ENCODE measurements at regions not wholly inside any gene's neighbourhood (a gene's known extent, or its start where the extent isn't known, plus 50 kb on each side); places are given as distances from the start of the nearest gene placed in this dataset.

GRCh38 chr3:104547031-104547430, 819.7 kb upstream of the ALCAM start (continued):
- TF ChIP-seq, protein P1, sequence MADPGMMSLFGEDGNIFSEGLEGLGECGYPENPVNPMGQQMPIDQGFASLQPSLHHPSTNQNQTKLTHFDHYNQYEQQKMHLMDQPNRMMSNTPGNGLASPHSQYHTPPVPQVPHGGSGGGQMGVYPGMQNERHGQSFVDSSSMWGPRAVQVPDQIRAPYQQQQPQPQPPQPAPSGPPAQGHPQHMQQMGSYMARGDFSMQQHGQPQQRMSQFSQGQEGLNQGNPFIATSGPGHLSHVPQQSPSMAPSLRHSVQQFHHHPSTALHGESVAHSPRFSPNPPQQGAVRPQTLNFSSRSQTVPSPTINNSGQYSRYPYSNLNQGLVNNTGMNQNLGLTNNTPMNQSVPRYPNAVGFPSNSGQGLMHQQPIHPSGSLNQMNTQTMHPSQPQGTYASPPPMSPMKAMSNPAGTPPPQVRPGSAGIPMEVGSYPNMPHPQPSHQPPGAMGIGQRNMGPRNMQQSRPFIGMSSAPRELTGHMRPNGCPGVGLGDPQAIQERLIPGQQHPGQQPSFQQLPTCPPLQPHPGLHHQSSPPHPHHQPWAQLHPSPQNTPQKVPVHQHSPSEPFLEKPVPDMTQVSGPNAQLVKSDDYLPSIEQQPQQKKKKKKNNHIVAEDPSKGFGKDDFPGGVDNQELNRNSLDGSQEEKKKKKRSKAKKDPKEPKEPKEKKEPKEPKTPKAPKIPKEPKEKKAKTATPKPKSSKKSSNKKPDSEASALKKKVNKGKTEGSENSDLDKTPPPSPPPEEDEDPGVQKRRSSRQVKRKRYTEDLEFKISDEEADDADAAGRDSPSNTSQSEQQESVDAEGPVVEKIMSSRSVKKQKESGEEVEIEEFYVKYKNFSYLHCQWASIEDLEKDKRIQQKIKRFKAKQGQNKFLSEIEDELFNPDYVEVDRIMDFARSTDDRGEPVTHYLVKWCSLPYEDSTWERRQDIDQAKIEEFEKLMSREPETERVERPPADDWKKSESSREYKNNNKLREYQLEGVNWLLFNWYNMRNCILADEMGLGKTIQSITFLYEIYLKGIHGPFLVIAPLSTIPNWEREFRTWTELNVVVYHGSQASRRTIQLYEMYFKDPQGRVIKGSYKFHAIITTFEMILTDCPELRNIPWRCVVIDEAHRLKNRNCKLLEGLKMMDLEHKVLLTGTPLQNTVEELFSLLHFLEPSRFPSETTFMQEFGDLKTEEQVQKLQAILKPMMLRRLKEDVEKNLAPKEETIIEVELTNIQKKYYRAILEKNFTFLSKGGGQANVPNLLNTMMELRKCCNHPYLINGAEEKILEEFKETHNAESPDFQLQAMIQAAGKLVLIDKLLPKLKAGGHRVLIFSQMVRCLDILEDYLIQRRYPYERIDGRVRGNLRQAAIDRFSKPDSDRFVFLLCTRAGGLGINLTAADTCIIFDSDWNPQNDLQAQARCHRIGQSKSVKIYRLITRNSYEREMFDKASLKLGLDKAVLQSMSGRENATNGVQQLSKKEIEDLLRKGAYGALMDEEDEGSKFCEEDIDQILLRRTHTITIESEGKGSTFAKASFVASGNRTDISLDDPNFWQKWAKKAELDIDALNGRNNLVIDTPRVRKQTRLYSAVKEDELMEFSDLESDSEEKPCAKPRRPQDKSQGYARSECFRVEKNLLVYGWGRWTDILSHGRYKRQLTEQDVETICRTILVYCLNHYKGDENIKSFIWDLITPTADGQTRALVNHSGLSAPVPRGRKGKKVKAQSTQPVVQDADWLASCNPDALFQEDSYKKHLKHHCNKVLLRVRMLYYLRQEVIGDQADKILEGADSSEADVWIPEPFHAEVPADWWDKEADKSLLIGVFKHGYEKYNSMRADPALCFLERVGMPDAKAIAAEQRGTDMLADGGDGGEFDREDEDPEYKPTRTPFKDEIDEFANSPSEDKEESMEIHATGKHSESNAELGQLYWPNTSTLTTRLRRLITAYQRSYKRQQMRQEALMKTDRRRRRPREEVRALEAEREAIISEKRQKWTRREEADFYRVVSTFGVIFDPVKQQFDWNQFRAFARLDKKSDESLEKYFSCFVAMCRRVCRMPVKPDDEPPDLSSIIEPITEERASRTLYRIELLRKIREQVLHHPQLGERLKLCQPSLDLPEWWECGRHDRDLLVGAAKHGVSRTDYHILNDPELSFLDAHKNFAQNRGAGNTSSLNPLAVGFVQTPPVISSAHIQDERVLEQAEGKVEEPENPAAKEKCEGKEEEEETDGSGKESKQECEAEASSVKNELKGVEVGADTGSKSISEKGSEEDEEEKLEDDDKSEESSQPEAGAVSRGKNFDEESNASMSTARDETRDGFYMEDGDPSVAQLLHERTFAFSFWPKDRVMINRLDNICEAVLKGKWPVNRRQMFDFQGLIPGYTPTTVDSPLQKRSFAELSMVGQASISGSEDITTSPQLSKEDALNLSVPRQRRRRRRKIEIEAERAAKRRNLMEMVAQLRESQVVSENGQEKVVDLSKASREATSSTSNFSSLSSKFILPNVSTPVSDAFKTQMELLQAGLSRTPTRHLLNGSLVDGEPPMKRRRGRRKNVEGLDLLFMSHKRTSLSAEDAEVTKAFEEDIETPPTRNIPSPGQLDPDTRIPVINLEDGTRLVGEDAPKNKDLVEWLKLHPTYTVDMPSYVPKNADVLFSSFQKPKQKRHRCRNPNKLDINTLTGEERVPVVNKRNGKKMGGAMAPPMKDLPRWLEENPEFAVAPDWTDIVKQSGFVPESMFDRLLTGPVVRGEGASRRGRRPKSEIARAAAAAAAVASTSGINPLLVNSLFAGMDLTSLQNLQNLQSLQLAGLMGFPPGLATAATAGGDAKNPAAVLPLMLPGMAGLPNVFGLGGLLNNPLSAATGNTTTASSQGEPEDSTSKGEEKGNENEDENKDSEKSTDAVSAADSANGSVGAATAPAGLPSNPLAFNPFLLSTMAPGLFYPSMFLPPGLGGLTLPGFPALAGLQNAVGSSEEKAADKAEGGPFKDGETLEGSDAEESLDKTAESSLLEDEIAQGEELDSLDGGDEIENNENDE (IDR thresholded peaks at IDR 0.05; ENCODE audit: insufficient replicate concordance, low read length) = peak; percentile 63
- TF ChIP-seq GTF2F1 (IDR thresholded peaks at IDR 0.05; ENCODE audit: borderline replicate concordance, low read depth, low read length) = no peak
